Ishikawa (cell line): ENCODE measurements at regions not wholly inside any gene's neighbourhood (a gene's known extent, or its start where the extent isn't known, plus 50 kb on each side); places are given as distances from the start of the nearest gene placed in this dataset.

Experiments used
- CEBPB ChIP-seq: IDR thresholded peaks from 2 replicates; pipeline ENCODE4 v1.6.1; 2012
- CREB1 ChIP-seq: IDR thresholded peaks from 2 replicates; pipeline ENCODE4 v1.6.1; 2012; ENCODE audit warnings: low read depth
- EGR1 ChIP-seq: IDR thresholded peaks from 2 replicates; pipeline ENCODE4 v1.6.1; 2012
- EP300 ChIP-seq: IDR thresholded peaks from 2 replicates; pipeline ENCODE4 v1.6.1; 2012; ENCODE audit warnings: borderline replicate concordance
- FOXM1 ChIP-seq: IDR thresholded peaks from 2 replicates; pipeline ENCODE4 v1.6.1; 2012; ENCODE audit warnings: low read depth, borderline replicate concordance
- MAX ChIP-seq: IDR thresholded peaks from 2 replicates; pipeline ENCODE4 v1.6.1; 2012
- NFIC ChIP-seq: IDR thresholded peaks from 2 replicates; pipeline ENCODE4 v1.6.1; 2012
- RAD21 ChIP-seq: IDR thresholded peaks from 2 replicates; pipeline ENCODE4 v1.6.1; 2012; ENCODE audit warnings: low read depth
- REST ChIP-seq: IDR thresholded peaks from 2 replicates; pipeline ENCODE4 v1.6.1; 2012; ENCODE audit warnings: low read depth, mild to moderate bottlenecking
- TAF1 ChIP-seq: IDR thresholded peaks from 2 replicates; pipeline ENCODE4 v1.6.1; 2012; ENCODE audit warnings: low read depth, mild to moderate bottlenecking
- TCF12 ChIP-seq: IDR thresholded peaks from 2 replicates; pipeline ENCODE4 v1.6.1; 2012; ENCODE audit warnings: low read depth
- TEAD4 ChIP-seq: IDR thresholded peaks from 2 replicates; pipeline ENCODE4 v1.6.1; 2012
- USF1 ChIP-seq: IDR thresholded peaks from 2 replicates; pipeline ENCODE4 v1.6.1; 2012
- YY1 ChIP-seq: IDR thresholded peaks from 2 replicates; pipeline ENCODE4 v1.6.1; 2012; ENCODE audit warnings: low read depth
- ZBTB7A ChIP-seq: IDR thresholded peaks from 2 replicates; pipeline ENCODE4 v1.6.1; 2012; ENCODE audit warnings: low read depth

- TF ChIP-seq RAD21: no peak
- TF ChIP-seq NFIC: no peak
- TF ChIP-seq TCF12: no peak
- no peak for TF ChIP-seq TAF1
- no peak for TF ChIP-seq TEAD4
- TF ChIP-seq CREB1: no peak
Observed at GRCh38 chr3:40841570-40842109, 316.9 kb downstream of the ZNF621 start.

- TF ChIP-seq NFIC (no peak), TEAD4 (no peak), ZBTB7A (no peak), EGR1 (no peak), CEBPB (no peak), CREB1 (no peak), MAX (no peak), YY1 (no peak), FOXM1 (no peak), USF1 (no peak), RAD21 (no peak), REST (no peak), EP300 (no peak), TAF1 (no peak), TCF12 (no peak)
Observed at GRCh38 chr3:40842714-40843113, 318.0 kb downstream of the ZNF621 start.

- no peak for TF ChIP-seq TCF12
- TF ChIP-seq RAD21: no peak
- TF ChIP-seq EGR1: no peak
- no peak for TF ChIP-seq EP300
- TF ChIP-seq REST: no peak
- TF ChIP-seq CREB1: no peak
- TF ChIP-seq FOXM1: no peak
- no peak for TF ChIP-seq TEAD4
- TF ChIP-seq NFIC: no peak
- no peak for TF ChIP-seq USF1
- no peak for TF ChIP-seq TAF1
- TF ChIP-seq MAX: no peak
- TF ChIP-seq YY1: no peak
Observed at GRCh38 chr3:40843208-40843624, 318.5 kb downstream of the ZNF621 start.

- TF ChIP-seq TAF1 (no peak), YY1 (no peak), MAX (no peak), USF1 (no peak), CEBPB (no peak), EP300 (no peak), TEAD4 (no peak), CREB1 (no peak), REST (no peak), FOXM1 (no peak), ZBTB7A (no peak), EGR1 (no peak)
Observed at GRCh38 chr3:40843851-40844548, 319.2 kb downstream of the ZNF621 start.
